K562 (cell line): ENCODE measurements at regions not wholly inside any gene's neighbourhood (a gene's known extent, or its start where the extent isn't known, plus 50 kb on each side); places are given as distances from the start of the nearest gene placed in this dataset.

Source experiments
- EGR1 ChIP-seq: fragments of 450-650 bp; conservative IDR thresholded peaks from 2 replicates; pipeline ENCODE4 v1.6.1; 2017; ENCODE audit warnings: mild to moderate bottlenecking
- EWSR1 ChIP-seq: fragments of 450-650 bp; IDR thresholded peaks from 2 replicates; pipeline ENCODE4 v1.6.1; 2018; ENCODE audit warnings: borderline replicate concordance, mild to moderate bottlenecking, low read depth, moderate library complexity; ENCODE audit not compliant: partially characterized antibody
- FOXO4 ChIP-seq: fragments of 450-650 bp; formaldehyde crosslinking; IDR thresholded peaks from 2 replicates; pipeline ENCODE4 v1.4.0; 2020; ENCODE audit warnings: mild to moderate bottlenecking, moderate library complexity
- JUNB ChIP-seq: fragments of 450-650 bp; formaldehyde crosslinking; conservative IDR thresholded peaks from 2 replicates; pipeline ENCODE4 v1.4.0; 2020; ENCODE audit warnings: mild to moderate bottlenecking
- KDM2B ChIP-seq: fragments of 250-450 bp; sonication (Bioruptor Pico); IDR thresholded peaks from 2 replicates; pipeline ENCODE4 v1.8.0; 2021; ENCODE audit warnings: mild to moderate bottlenecking, moderate library complexity
- MCM5 ChIP-seq: fragments of 450-650 bp; IDR thresholded peaks from 2 replicates; pipeline ENCODE4 v1.6.1; 2016; ENCODE audit warnings: low read depth
- MCM7 ChIP-seq, 2 experiments: fragments of 450-650 bp; IDR thresholded peaks; 2 replicates each; pipeline ENCODE4 v1.6.1; 2016 to 2018
- MTA2 ChIP-seq: fragments of 450-650 bp; IDR thresholded peaks from 2 replicates; pipeline ENCODE4 v1.6.1; 2016; ENCODE audit warnings: low read depth
- NR2C2 ChIP-seq, 2 experiments: fragments of 200-800 bp in 1 of 2; sonication (Bioruptor generic) in 1 of 2; sonication (generic) in 1 of 2; formaldehyde crosslinking in 1 of 2; IDR thresholded peaks; 2 replicates each; pipeline versions ENCODE4 v1.6.1 to v1.8.0; 2016 to 2022; ENCODE audit warnings: mild to moderate bottlenecking in 1 of 2, missing compliant biosample characterization in 1 of 2, missing genetic modification characterization in 1 of 2, missing genetic modification reagents in 1 of 2
- POU5F1 ChIP-seq: fragments of 150-350 bp; IDR thresholded peaks from 2 replicates; pipeline ENCODE4 v1.6.1; 2014; ENCODE audit warnings: borderline replicate concordance, low read length, low read depth, mild to moderate bottlenecking; ENCODE audit not compliant: partially characterized antibody
- PTBP1 ChIP-seq: fragments of 200-400 bp; formaldehyde crosslinking; IDR thresholded peaks from 2 replicates; pipeline ENCODE4 v1.6.1; 2017; ENCODE audit warnings: low read depth, low read length
- RBM34 ChIP-seq: fragments of 200-400 bp; formaldehyde crosslinking; IDR thresholded peaks from 2 replicates; pipeline ENCODE4 v1.6.1; 2018; ENCODE audit warnings: low read length, borderline replicate concordance; ENCODE audit not compliant: insufficient read depth
- SRF ChIP-seq, 2 experiments: fragments of 250-450, 450-650 bp in 1 of 2; sonication (Bioruptor Pico) in 1 of 2; sonication (generic) in 1 of 2; formaldehyde crosslinking; IDR thresholded peaks; 2 replicates each; pipeline versions ENCODE4 v1.5.0 to v1.5.1; 2020 to 2022; ENCODE audit warnings: mild to moderate bottlenecking in 1 of 2, missing genetic modification reagents in 1 of 2
- STAT5B ChIP-seq: fragments of 250-450 bp; sonication (Bioruptor Pico); IDR thresholded peaks from 2 replicates; pipeline ENCODE4 v1.8.0; 2021; ENCODE audit warnings: mild to moderate bottlenecking, inconsistent platforms
- TBL1XR1 ChIP-seq, 2 experiments: IDR thresholded peaks; 2 replicates each; pipeline ENCODE4 v1.6.1; 2012; ENCODE audit warnings: improper control_type of control experiment in 2 of 2, low read length in 2 of 2, mild to moderate bottlenecking in 1 of 2
- ZBTB11 ChIP-seq, 3 experiments: fragments of 200-800 bp in 1 of 3; fragments of 250-450 bp in 1 of 3; fragments of 450-650 bp in 1 of 3; sonication (Bioruptor Pico) in 1 of 3; sonication (Bioruptor generic) in 1 of 3; formaldehyde crosslinking in 1 of 3; IDR thresholded peaks; 2 replicates each; pipeline versions ENCODE4 v1.6.1 to v1.8.0; 2016 to 2022; ENCODE audit warnings: mild to moderate bottlenecking in 2 of 3, missing genetic modification characterization in 2 of 3, missing compliant biosample characterization in 1 of 3, moderate library complexity in 1 of 3
- ZEB2 ChIP-seq: fragments of 450-650 bp; IDR thresholded peaks from 2 replicates; pipeline ENCODE4 v1.6.1; 2016
- ZNF764 ChIP-seq: fragments of 250-450 bp; sonication (Bioruptor Pico); IDR thresholded peaks from 2 replicates; pipeline ENCODE4 v1.4.0; 2020; ENCODE audit warnings: low read depth, mild to moderate bottlenecking, moderate library complexity
- TF ChIP-seq, protein P1 (sequence below): fragments of 450-650 bp; IDR thresholded peaks from 2 replicates; pipeline ENCODE4 v1.6.1; 2018; ENCODE audit not compliant: partially characterized antibody

DNA sequence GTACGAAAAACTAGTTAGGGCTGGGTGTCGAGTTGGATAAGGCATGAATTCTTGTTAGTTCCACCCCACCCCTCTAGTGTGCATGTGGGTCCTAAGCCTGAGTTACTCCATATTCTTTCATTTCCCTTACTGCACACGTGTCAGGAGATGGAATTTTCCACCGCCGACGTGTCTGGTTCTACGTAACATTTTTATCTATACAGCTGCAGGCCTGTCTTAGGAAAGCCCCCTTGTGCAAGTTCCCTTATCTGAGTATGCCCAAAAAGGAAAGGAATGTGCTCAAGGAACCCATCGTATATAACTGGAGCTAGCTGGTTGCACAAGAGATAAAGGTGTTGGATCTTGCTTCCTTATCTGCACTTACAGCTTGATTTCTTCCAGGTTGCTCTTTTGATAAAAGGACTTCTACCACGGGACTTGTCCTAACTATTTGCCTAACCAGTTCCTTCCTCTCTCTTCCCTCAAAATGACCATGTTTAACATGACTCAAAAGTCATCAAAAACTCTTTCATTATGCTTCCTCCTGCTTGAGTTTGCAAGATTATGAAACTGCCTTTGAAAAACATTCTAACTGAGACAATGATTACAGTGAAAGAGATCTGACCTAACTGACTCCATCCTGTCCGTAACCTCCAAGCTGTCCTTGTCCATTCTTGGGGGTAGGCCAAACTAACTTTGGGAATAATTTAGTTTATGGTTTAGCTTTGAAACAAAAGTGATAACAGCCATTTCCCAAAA is 181.4 kb downstream of the AKR1D1 start (continued):
- TF ChIP-seq FOXO4 (CRISPR knock-in tag), result peak; percentile 98
- TF ChIP-seq JUNB (CRISPR knock-in tag), result peak; percentile 94
- peak; percentile 100 for TF ChIP-seq MTA2
- TF ChIP-seq ZEB2, result peak; percentile 99
- TF ChIP-seq EWSR1, result no peak
- TF ChIP-seq MCM7 (IDR thresholded peaks at IDR 0.05), result no peak
- TF ChIP-seq POU5F1, result no peak
- TF ChIP-seq ZNF764 (CRISPR knock-in tag), result peak; percentile 58
- no peak for TF ChIP-seq RBM34
- TF ChIP-seq PTBP1, result 0 out of 2 replicates have a peak, but pooled peaks have one; percentile 61
- TF ChIP-seq ZBTB11 (CRISPR knock-in tag; IDR thresholded peaks at IDR 0.05), result peak in 2 of 3 experiments; percentile 43 to 94; a peak in 2 of 6 replicates
- TF ChIP-seq, protein P1, sequence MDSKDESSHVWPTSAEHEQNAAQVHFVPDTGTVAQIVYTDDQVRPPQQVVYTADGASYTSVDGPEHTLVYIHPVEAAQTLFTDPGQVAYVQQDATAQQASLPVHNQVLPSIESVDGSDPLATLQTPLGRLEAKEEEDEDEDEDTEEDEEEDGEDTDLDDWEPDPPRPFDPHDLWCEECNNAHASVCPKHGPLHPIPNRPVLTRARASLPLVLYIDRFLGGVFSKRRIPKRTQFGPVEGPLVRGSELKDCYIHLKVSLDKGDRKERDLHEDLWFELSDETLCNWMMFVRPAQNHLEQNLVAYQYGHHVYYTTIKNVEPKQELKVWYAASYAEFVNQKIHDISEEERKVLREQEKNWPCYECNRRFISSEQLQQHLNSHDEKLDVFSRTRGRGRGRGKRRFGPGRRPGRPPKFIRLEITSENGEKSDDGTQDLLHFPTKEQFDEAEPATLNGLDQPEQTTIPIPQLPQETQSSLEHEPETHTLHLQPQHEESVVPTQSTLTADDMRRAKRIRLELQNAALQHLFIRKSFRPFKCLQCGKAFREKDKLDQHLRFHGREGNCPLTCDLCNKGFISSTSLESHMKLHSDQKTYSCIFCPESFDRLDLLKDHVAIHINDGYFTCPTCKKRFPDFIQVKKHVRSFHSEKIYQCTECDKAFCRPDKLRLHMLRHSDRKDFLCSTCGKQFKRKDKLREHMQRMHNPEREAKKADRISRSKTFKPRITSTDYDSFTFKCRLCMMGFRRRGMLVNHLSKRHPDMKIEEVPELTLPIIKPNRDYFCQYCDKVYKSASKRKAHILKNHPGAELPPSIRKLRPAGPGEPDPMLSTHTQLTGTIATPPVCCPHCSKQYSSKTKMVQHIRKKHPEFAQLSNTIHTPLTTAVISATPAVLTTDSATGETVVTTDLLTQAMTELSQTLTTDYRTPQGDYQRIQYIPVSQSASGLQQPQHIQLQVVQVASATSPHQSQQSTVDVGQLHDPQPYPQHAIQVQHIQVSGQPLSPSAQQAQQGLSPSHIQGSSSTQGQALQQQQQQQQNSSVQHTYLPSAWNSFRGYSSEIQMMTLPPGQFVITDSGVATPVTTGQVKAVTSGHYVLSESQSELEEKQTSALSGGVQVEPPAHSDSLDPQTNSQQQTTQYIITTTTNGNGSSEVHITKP, result peak; percentile 73
- TF ChIP-seq SRF (CRISPR knock-in tag; IDR thresholded peaks at IDR 0.05), result peak; percentile 90 to 97
- peak; percentile 77 for TF ChIP-seq EGR1
- TF ChIP-seq MCM5, result no peak
- no peak for TF ChIP-seq NR2C2 (CRISPR knock-in tag; IDR thresholded peaks at IDR 0.05)
- TF ChIP-seq NR2C2 (tag; IDR thresholded peaks at IDR 0.05), result peak; percentile 92
- peak; percentile 98 for TF ChIP-seq STAT5B (CRISPR knock-in tag)
- peak; percentile 90 to 100 for TF ChIP-seq TBL1XR1 (IDR thresholded peaks at IDR 0.05; ENCODE audit: low read length in 2 of 2)
- peak; percentile 100 for TF ChIP-seq KDM2B
